Limb (tissue), 2 donors: ENCODE measurements at regions not wholly inside any gene's neighbourhood (a gene's known extent, or its start where the extent isn't known, plus 50 kb on each side); places are given as distances from the start of the nearest gene placed in this dataset.

ENCODE experiments used
- DNase-seq, 2 donors: peaks; one replicate each; pipeline ENCODE4 v3.0.0-alpha.2; 2016; ENCODE audit errors: extremely low spot score in 2 of 2

GRCh38 chr10:25661632-25662031, 272.4 kb upstream of the MYO3A start:
- DNase-seq: no peak

DNA sequence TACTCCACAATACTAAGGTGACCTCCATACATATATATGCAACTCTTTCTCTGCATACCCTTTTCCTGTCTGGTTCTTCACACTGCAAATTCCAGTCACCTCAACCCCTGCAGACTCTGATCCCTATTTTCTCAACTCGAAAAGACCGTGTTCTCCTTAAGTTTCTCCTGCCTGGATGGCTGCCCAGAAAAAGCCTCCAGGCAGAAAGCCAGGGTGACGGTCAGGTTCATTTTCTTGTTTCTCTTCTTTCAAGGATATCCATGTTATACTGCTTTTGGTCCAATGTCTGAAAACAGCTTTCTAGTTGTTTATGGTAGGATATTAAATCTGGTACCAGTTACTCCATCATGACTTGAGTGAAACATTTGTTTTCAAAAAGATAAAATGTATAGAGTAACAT, 267.8 kb upstream of the MYO3A start:
- DNase-seq: peak; percentile 41 to 80

- DNase-seq: no peak
These were observed 258.8 kb upstream of the MYO3A start for GRCh38 chr10:25675204-25675603.

DNA sequence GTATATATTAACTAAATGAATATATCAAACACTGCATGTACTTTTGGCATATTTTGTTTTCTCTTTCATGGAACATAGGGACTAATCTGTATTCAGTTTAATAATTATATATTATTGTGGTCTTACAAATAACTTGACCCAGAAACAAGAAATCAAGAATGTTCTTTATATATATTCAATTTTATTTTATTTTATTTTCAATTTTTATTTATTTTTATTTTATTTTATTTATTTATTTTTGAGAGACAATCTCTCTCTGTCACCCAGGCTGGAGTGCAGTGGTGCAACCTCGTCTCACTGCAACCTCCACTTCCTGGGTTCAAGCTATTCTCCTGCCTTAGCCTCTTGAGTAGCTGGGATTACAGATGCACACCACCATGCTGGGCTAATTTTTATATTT, 258.4 kb upstream of the MYO3A start:
- DNase-seq: no peak

DNA sequence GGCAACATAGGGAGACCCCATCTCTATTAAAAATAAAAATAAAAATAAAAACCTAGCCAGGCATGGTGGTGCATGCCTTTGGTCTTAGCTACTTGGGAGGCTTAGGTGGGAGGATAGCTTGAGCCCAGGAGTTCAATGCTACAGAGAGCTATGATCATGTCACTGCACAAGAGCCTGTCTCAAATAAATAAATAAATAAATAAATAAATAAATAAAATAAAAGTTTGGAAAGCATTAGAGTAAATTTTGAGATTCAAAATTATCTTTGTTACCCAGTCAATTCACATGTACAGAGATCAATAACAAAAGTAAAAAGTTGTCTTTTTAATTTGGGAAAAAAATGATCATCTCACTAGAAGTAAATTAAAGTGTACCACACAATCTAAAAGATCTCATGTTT, 255.8 kb upstream of the MYO3A start:
- no peak for DNase-seq

GRCh38 chr10:25678666-25679065, 255.4 kb upstream of the MYO3A start:
- DNase-seq: no peak

DNA sequence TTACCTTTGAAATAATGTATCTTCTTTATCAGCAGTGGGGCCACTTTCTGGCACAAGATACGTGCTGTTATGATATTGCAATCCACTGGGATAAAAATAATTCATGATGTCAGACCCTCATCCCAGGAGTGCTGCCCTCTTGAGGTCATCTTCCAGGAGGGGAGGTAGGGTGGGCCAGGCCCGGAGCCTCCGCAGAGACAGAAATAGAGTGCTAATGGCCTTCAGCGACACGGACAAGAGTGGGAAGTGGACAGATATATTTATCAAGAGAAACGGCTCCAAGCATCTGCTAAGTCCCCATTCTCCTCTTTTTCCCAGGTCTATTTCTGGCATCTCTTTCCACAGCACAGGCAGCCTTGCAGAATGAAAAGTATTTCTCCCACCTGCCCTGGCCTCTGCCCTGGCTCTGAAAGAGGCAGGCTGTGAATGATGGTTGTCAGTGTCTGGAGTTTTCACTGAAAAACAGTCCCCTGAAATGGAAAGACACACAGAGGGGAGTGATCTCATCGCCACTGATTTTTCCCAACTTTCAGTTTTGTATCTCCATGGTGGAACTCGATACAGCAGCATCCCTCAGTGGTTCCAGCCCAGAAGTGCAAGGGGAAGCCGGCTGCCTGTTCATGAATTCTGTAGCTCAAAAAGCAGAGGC, 251.7 kb upstream of the MYO3A start:
- DNase-seq: peak; percentile 42 to 60

- no peak for DNase-seq
These were observed 250.7 kb upstream of the MYO3A start for GRCh38 chr10:25683344-25683743.

DNA sequence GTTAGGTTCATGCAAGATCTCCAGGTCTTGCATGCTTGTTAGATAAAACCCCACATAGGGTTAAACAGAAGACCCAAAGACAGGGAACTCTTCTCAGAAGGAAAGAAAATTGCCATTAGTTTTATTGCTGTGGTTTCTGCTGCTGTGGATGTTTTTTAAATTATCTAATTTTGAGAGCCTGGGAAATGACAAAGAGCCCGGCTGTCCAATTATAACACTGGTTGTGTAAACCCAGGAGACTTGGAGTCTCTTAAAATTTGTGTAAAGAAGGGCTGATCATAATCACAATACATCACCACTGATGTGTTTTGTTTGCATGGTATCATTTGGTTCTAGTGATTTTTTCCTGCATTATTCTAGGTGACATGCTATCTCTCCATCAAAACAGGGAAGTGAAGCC, 246.5 kb upstream of the MYO3A start:
- no peak for DNase-seq

DNA sequence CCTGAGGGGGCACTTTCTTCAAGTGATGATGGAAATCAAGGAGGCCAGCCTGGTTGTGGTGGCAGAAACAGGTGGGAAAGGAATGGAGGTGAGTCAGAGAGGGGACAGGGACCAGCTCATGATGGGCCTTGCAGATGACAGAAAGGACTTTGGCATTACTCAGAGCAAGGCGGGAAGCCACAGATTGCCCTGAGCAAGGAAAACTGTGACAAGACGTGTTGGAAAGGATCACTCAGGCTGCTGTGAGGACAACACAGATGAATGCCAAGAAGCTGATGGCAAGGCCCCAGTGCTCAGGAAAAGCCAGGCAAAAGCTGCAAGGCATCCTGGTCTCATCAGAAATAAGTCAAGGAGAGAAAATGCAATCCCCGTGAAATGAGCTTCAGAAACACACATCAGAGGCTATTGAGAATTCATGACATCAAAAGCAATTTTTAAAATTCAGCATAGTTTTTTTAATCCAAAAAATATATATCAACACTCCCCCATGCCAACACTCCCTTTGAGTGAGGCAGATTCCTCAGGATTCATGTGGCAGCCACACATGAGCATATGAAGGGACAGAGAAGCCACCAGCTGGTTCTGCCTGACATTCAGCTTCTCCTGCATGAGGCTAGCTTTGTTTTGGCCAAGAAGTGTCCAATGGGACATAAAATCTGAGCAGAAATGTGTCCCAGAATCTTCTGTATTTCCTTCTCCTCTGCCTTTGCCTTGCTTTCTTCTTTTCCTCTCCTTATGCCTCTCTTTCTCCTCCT, 244.5 kb upstream of the MYO3A start:
- no peak for DNase-seq

GRCh38 chr10:25692761-25693160, 241.3 kb upstream of the MYO3A start:
- peak in 1 of 2 donors; percentile 8 for DNase-seq

DNA sequence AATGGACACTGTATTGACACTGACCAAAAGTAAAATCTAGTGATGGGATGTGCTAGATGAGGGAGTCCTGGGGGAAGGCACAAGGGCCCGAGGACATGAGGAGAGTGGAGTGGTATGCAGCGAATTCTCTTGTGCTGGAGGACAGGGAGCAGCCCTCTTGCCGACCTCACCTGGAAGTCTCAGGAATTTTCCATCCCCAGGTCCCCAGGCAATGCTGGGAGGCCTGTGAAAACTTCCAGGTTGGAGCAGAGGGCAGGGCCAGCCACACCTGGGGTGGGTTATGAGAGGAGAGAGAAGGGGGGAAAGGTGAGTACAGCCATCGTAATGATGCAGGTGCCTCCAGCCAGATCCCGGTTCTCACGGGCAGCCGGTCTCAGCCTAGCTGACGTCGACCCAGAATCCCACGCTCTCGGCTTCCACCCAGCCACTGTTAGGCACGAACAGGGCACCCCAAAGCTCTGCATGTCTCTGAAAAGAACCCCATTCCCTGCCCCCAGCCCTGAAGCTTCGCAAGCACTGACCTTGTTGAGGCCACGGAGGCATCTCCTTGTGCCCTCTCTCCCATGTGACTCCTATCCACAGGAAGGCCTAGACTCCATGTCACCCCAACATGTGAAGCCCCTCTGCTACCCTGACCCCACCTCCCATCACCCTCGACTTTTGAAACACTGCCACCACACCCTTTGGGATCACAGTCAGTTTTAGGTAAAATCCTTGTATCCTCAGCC, 239.7 kb upstream of the MYO3A start:
- no peak for DNase-seq

GRCh38 chr10:25694971-25695370, 239.1 kb upstream of the MYO3A start:
- no peak for DNase-seq

DNA sequence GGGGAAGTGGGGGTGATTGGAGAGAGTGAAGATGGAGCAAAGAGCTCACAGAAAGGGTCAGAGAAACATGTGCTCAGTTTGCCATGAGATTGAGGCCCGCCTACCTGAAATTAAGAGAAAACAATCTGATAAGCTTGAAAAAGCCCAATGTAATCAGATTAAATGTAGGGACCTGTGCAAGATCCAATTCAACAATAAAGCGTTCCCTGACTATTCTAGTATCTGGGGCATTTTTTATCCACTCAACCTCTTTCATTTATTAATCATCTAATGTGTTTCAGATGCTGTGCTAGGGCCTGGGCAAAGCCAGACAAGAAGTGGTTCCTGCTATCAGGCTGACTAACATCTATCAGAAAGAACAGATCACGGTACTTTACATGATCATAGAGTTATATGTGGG, 238.4 kb upstream of the MYO3A start:
- DNase-seq: no peak

DNA sequence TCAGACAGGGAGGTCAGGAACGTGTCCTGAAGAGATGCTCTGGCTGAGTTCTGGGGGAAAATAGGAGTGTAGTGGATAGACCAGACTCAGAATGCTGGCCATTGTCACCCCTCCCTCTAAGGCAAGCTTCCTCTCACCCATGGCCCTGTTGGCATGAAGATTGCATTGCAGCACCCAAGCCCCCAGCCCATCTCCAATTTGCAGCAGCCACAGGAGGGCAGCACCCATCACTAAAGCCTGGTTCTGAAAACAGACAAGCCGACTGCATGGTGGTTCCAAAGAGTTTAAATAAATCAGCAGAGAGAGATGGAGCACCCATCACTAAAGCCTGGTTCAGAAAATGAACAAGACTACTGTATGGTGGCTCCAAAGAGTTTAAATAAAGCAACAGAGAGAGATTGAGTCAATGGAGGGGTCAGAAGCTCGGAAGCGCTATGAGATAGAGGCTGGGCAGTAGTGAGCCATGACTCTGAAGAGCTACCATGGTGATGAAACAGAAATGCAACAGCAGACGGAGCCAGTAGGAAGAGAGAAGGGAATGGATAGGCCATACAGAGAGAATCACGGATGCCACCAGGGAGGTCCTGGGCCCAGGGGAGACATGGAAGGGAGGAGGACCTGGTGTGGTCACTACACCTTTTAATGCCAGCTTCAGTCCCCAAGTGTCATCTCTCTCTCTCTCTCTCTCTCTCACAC, 237.9 kb upstream of the MYO3A start:
- no peak for DNase-seq

DNA sequence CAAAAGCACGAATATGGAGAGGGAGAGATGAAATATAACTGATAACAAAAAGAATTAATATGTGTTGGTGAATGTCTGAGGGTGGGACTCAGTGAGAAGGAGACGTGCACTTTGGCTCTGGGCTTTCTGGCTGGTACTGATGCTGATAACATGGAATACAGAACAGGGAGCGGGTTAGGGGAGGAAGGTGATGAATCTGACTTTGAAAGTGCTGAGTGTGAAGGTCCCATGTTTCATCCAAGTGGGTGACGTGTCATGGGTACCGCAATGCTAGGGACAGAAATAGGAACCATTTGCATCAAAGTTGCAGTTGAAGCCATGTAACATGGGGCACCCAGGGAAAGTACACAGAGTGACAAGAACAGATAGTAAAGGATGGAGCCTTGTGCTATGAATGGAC, 236.6 kb upstream of the MYO3A start:
- no peak for DNase-seq

DNA sequence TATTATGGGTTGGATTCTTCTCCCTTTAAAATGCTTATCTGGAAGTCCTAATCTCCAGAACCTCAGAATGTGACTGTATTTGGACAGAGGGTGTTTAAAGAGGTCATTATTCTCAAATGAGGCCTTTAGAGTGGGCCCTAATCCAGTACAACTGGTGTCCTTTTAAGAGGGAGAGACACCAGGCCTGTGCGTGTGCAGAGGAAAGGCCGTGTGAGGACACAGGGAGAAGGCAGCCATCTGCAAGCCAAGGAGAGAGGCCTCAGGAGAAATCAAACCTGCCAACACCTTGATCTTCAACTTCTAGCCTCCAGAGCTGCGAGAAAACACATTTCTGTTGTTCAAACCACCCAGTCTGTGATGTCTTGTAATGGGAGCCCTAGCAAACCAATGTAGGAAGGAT, 235.4 kb upstream of the MYO3A start:
- no peak for DNase-seq

GRCh38 chr10:25699631-25700030, 234.4 kb upstream of the MYO3A start:
- DNase-seq: no peak

DNA sequence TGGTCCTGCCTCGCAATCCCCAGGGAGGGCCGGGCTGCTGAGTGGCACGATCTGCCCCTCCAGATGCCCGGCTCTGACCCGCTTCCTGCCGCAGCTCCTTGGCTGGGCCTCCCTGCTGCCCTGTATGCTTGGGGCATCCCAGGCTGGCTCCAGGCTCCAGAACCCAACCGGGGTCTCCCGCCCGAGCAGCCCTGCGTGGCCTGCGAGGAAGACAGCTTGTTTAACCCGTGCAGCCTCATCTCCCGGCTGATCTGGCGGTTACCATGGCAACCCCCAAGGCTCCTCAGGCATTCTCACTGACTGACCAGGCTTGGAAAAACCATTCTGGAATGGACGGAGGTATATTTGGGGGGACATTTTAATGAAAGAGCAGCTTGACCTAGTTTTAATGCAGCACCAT, 232.4 kb upstream of the MYO3A start:
- peak in 1 of 2 donors; percentile 43 for DNase-seq

DNA sequence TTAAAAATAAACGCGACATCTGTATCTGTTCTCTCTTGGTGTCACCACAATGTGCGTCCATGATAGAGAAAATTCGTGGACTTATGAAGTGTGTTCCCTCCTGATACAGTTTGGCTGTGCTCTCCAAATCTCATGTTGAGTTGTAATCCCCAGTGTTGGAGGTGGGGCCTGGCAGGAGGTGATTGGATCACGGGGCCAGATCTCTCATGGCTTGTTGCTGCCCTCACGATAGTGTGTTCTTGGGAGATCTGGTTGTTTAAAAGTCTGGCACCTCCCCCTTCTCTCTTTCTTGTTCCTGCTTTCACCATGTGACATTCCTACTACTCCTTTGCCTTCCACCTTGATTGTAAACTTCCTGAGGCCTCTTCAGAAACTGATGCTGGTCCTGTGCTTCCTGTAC, 229.4 kb upstream of the MYO3A start:
- no peak for DNase-seq

- DNase-seq: no peak
These were observed 226.5 kb upstream of the MYO3A start for GRCh38 chr10:25707572-25707971.
